Caki2 (cell line): ENCODE measurements at regions not wholly inside any gene's neighbourhood (a gene's known extent, or its start where the extent isn't known, plus 50 kb on each side); places are given as distances from the start of the nearest gene placed in this dataset.

Source experiments
- DNase-seq: peaks from one replicate; pipeline ENCODE4 v3.0.0-alpha.2; 2015; ENCODE audit warnings: low read depth
- in situ Hi-C: cut with HindIII; loops from 2 replicates; pipeline ENCODE4 v1.10.0; 2016; ENCODE audit warnings: low sequenced_read_pairs, low pct_unique_long_range_greater_than_20kb, mixed read lengths

DNA sequence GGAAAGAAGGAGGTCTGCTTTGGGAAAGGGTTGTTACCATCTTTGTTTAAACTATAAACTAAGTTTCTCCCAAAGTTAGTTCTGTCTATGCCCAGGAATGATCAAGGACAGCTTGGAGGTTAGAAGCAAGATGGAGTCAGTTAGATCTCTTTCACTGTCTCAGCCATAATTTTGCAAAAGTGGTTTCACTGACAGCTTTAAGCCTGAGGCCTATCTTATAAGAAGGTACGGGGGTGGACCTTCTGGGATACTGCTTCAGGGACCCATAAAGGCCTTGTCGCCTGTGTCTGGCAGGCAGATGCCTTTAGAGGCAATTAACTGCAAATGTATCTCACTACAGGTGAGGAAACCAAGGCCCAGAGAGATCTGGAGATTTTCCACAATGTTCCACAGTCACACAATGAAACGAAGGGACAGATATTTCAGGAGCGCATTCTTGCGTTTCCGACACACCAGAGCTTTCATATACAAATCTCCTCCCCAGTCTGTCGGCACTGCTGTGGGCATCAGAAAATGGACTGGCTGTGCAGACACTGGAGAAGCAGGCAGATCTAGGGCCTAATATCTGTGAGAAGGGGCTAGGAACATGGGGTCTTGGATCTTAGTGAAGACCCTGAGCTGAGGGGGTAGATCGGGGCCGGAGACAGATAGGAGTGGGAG lies 169.5 kb upstream of the SMAD3 start:
- DNase-seq = no peak
- in situ Hi-C loops = no loop called here

DNA sequence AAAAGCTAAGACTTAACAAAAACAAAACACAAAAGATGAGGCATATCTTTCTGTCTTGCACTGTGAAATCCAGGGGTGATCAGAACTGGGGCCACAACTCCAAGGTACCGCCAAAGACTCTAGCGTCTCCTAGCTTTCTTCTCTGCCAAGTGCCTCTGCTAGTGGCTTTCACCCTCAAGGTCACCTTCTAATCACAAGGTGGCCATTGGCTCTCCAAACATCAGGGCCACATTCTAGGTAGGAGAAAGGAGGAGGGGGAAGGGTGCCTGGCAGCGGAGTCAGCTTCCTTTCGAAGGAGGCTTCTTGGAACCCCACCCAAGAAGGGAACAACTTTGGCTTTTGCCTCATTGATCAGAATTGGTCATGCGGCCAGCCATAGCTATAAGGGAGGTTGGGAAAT lies 168.8 kb upstream of the SMAD3 start:
- in situ Hi-C loops = no loop called here

DNA sequence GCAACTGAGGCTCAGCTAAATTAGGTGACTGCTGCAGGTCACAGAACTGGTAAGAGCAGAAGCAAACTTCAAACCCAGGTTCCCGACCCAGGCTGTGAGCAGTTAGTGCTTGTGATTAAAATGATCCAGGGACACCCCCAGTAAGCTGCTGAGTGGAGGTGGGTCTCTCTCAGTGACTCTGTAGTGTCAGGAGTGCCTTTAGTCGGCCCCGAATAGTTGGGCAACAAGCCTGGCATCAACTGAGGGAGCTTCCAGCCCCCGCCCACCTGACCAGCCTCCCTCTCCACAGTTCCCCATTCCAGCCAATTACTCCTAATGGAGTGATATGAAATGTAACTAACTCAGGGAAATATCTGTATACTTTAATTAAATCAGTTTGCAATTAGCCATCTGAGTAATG lies 168.0 kb upstream of the SMAD3 start:
- in situ Hi-C loops = no loop called here
- no peak for DNase-seq

More for the DNA sequence above, 168.8 kb upstream of the SMAD3 start:
- no peak for DNase-seq

DNA sequence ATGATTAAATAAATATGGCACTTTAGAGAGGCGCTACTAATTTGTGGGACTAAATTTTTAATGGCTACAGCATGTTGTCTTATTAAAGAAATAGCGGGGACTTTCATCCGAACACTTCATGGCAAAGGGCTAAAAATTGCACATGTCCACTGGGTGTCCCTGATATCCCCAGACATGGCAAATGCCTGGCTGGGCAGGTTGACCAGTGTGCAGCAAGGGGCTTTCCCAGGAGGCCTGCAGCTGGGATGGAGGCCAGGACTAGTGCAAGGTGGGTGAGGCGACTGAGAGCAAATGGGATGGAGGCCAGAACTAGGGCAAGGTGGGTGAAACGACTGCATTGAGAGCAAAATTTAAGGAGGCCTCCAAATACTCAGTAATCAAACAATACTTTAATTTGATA lies 167.4 kb upstream of the SMAD3 start:
- in situ Hi-C loops = no loop called here
- DNase-seq = no peak

DNA sequence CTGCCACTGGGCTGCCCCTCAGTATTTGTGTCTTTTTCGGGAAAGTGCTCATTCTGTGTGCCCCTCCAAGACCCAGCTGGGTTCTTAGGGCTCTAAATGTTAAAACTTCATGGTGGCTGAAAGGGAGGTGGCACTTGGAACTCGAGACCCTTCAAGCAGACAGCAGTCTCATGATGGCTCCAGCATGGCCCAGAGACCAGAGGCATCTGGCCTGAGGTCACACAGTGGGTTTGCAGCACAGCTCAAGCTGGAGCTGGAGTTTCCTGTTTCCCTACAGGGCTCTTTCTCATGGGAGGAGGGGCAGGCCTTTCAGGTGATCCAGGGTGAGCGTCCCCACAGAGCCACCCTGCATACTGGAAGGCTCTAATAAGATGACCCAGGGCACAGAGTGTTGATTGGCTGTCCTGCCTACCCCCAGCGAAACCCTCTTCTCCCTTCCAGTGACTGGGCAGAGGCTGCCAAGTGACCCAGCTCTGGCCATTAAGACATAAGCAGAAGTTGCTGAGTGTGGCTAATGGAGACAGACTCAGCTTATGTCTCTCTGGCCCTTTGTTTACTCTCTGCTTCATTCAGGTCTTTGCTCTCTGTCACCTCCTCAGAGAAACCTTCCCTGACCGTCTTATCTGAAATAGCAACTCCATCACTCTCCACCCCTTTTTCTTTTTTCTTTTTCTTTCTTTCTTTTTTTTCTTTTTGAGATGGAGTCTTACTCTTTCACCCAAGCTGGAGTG lies 166.6 kb upstream of the SMAD3 start:
- in situ Hi-C loops = no loop called here
- DNase-seq = no peak

DNA sequence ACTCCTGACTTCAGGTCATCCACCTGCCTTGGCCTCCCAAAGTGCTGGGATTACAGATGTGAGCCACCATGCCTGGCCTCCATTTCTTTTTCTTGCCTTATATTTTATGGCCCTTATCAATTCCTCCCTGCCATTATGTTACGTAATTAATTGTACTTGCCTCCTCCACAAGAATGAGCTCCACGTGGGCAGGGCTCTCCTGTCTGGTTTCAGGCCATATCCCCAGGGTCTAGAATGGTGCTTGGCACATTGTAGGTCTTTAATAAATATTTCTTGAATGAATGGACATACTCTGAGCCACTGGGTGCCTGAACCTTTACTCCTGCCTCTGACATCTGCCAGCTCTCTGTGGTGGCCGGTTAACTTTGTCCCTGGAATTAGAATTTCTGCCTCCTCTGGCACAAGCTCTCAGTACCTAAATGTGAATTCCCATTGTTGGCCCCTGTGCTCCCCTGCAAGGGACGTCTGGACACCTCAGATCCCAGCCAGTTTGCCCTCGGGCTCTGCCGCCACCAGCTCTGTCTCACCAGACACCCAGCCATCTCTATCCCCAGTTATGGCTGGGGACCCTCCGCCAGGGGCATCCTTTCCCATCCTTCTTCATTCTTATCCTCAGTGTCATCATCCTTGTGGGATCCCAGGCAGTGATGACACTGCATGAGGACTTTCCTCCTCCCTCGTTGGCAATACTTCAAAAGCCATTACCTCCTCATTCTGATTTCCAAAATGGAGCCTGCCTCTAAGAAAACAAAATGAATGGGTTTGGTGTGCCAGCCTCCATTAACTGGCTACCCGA lies 165.6 kb upstream of the SMAD3 start:
- in situ Hi-C loops = no loop called here
- no peak for DNase-seq

DNA sequence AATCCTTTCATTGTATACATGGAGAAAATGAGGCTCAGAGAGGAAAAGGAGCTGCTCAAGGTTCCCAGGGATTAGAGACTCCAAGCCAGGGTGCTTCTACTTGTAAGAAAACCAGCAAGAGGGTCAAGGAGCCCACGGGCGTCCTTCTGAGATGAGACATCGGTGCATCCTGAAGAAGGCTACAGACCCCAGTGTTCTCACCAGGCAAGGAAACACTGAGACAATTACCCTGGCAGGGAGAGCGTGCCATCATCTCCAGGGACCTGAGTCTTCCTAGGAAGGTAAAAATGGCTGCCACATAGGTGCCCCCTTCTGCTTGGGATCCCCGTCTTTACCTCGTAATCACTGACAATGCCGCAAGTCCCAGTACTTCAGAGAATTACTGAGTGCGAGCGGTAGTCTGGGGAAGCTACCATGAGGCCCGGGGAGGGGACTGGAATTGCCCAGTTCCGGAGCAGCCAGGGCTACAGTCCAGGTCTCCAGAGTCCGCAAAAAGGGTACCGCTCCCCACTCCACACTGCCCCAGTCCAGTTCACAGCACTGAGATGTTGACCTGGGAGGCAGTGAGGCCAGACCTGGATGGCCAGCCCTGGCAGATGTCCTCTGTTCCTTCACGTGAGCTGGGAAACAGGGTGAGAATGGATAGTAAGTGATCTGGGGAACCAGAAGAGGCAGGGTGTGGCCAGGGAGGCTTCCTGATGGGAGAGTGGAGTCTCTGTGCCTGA lies 164.7 kb upstream of the SMAD3 start:
- in situ Hi-C loops = no loop called here
- no peak for DNase-seq

DNA sequence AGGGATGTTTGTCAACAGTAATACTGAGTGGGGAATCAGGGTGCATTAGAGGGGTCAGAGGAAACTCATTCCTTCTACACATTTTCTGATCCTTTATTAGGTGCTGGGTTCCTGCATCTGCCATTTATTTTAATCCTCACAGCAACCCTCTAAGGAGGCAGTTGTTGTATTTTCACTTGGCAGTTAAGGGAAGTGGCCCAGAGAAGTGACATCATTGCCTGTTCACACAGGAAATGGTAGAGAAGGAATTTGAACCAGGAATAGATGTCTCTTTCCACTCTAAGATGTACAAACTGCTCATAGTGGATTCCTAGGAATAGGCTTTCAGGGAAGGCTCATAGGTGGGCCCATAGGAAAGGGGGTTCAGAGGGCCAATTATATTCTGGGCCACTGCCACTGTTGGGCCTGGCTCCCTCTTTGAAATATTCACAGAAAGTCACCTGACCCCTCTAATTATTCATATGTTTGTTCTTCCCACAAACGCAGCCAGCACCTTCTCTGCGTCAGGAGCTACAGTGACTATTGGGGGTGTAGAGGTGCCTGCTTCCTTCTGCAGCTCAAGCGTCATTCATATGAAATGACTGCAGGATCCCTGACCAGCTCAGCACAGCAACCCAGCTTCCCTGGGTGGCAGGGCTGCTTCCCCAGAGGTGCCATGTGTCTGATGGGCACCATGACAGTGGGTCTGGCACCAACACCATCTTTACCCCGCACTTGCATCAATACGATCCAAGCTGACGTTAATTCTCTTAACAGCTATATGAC lies 163.9 kb upstream of the SMAD3 start:
- in situ Hi-C loops = no loop called here
- no peak for DNase-seq

DNA sequence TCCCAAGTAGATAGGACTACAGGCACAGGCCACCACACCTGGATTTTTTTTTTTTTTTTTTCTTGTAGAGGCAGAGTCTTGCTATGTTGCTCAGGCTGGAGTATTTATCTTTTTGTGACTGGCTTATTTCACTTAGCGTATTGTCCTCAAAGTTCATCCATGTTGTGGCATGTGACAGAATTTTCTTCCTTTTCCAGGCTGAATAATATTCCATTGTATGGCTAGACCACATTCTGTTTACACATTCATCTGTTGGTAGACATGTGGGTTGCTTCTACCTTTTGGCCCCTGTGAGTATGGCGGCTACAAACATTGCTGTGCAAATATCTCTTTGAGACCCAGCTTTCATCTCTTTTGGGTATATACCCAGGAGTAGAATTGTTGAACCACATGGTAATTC lies 160.2 kb upstream of the SMAD3 start:
- DNase-seq = no peak
- in situ Hi-C loops = no loop called here

DNA sequence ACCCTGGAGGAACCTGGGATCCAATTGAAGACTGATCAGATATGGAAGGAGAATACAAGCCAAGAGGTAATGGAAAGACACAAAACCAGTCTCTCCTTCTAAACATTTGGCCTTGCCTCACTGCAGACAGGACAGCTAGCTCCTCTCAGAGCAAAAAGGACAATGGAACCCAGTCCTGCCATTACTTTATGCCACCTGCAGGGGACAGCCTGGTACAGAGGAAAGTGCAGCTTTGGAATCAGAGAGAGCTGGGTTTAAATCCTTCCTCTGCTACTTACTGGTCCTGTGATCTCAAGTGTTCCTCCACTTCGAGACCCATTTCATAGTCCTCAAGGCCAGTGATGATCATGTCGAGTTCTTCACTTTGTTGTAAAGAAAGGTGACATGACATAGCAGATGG lies 159.4 kb upstream of the SMAD3 start:
- in situ Hi-C loops = no loop called here
- no peak for DNase-seq

DNA sequence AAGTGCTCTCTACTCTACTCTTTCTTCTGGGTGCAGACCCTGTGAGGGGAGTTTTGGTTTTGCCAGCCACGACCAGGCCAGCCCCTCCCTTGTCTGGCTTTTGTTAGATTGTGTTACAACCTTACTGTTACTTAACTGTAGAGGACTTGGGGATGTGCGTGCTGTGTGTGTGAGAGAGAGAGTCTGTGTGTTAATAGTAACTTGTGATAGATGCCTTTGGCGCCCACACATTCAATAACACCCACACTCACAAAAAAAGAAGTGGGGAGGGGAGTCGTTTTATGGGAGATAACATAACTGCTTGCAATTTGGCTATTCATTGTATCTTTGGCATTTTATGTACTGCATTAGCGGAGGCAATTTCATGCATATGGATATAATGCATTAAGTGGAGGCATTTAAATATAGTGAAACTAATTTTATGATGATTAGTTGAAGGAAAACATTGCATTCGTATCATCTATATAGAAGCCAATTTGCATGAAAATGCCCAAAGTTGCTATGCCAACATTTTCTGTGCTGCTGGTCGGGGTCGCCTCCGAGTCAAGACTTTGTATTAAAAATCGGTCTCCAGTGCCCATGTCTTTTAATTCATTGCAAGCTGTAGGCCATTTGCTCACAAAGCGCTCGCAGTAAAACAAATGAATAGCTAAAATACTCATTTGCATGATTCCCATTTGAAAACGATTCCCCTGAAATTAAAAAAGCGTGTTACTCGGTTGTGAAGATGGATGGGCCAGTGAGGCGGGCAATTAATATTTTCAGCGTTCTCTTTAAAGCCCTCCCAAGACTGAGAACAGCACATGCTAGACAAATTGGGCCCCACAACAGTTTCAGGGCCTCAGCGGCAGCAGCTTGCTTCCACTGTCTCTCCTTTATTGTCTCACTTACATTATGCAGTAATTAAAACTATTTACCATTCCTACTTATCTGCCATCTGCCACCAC lies 158.5 kb upstream of the SMAD3 start:
- in situ Hi-C loops = no loop called here

DNA sequence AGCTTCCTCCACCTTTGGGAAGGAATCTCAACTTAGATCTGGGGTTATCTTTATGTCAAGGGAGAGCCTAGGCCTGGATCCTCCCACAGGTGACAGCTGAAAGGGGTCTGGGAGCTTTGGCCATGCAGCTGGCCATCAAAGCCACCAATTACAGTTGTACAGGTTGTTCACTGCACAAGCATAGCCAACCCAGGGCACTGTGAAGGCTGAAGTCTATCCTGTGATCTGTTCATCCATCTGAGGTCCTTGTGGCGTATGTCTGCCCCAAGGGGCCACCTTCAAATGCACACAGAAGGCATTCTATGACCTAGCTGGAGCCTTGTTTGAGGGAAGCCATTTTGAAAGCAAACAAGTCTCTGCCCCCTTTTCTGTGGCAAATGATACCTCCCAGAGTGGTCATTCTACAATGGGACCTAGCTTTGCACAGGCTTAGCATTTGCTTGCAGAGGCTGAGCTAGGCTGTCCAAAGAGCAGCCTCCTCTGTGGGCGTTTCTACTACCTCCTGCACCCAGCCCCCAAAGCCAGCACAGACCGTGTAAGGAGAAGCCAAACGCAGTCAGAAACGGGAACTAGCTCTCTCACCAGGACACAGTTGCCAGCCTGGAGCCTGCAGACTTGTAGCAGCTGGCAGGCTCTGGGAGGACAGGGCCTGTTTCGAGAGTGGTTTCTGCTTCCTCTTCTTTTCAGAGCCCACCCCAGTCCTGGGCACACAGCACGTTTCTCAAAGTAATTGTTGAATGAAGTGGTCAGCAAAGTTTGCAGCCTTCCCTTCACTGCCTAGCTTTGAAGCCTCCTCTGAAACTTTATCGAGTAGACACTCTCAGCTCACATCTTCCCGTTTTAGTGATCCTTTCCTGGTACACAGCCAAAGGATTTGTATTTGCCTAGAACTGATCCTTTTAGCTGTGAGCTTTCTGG lies 157.3 kb upstream of the SMAD3 start:
- in situ Hi-C loops = no loop called here
- no peak for DNase-seq

More for the DNA sequence above, 158.5 kb upstream of the SMAD3 start:
- DNase-seq = no peak

DNA sequence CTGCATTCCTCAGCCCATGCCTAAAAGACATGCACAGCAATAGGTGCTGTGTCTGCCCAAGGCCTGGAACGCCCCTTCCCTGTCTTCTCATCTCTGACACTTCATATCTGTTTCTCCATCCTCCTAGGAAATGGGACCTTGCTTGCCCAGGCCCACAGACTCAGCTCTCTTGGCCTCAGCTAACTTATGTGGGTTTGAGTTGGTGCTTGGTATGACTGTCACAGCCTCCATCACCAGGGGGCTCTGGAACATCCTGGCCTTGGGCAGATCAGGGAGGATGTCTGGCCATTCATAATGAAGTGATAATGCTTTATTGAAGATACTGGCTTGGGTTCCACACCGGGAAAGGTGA lies 156.7 kb upstream of the SMAD3 start:
- in situ Hi-C loops = no loop called here
- DNase-seq = no peak

DNA sequence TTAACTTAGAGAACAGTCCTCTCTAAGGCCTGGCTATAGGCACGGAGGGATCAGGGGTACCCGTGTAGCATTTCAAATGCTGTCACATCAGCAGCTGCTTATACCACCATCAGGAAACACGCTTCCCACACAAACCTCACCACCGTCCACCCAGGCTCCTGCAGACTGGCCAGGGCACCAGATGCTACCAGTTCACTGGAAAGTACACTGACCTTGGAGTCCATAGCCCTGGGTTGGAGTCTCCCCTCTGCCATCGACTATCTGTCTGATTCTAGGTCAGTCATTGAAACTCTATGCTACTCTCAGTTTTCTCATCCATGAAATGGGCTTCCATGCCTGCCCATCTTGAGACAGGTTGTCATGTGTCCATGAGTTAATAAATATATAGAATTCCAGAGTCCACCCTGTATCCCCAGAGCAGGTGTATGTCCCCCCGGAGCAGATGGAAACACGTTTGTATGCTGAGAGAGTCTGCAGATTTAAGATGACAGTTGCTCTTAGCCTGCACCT lies 156.0 kb upstream of the SMAD3 start:
- in situ Hi-C loops = no loop called here
- no peak for DNase-seq

DNA sequence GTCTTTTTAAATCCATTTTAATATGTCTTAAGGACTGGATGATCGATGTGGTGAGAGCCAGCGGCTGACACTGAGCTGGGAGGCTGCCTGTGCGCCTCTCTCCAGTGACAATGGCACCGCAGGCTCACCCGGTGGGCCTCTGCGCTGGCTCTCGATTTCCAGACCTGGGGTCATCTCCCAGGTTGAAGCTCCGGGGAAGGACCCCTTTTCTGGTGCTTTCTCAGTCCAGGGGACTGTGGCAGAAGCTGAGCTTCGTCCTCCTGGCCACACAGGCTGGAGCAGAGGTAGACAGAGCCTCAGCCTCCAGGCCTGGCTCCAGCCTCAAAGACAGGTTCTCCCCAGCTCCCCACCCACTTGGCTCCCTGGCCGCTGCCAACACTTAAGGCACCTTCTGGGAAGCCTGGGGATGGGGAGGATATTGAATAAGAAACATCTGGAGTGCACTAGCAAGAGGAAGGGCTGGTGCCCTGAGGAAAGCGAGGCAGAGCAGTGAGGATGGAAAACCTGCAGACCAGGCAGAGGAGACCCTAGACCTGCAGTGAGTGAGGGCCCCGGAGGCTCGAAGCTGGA lies 154.2 kb upstream of the SMAD3 start:
- in situ Hi-C loops = no loop called here
- DNase-seq = no peak

DNA sequence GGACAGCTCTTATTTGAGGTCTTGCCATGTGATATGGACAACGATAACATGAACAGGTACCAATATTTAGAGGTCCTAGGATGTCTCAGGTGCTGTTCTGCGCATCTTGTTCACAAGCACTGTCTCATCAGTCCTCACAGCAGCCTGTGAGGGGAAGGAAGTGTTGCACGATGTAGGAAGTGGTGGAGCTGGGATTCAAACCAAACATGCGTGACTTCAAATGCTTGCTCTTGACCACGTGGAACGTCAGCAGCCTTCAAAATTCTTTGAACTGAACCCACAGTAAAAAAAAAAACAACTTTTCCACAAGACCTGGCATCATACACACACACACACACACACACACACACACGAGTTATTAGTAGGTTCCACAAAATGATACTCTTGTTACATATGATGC lies 153.4 kb upstream of the SMAD3 start:
- no peak for DNase-seq
- in situ Hi-C loops = no loop called here
